GM12872 (cell line): ENCODE measurements at regions not wholly inside any gene's neighbourhood (a gene's known extent, or its start where the extent isn't known, plus 50 kb on each side); places are given as distances from the start of the nearest gene placed in this dataset.

ENCODE experiments used
- CTCF ChIP-seq: IDR thresholded peaks from 3 replicates; pipeline ENCODE4 v1.5.1; 2011; ENCODE audit warnings: low read depth, mild to moderate bottlenecking, low read length, moderate library complexity; ENCODE audit not compliant: insufficient read depth

GRCh38 chr13:65926750-65927171, 1303.4 kb downstream of the PCDH9 start:
- TF ChIP-seq CTCF: peak; percentile 50; the same call in 2 of the 3 replicates

GRCh38 chr13:65921933-65922332, 1308.2 kb downstream of the PCDH9 start:
- TF ChIP-seq CTCF: no peak

- no peak for TF ChIP-seq CTCF
Measured at GRCh38 chr13:65917731-65918130, 1312.4 kb downstream of the PCDH9 start.

- TF ChIP-seq CTCF: no peak
Measured at GRCh38 chr13:65915195-65915594, 1314.9 kb downstream of the PCDH9 start.

- no peak for TF ChIP-seq CTCF
Measured at GRCh38 chr13:65914716-65915115, 1315.4 kb downstream of the PCDH9 start.

- no peak for TF ChIP-seq CTCF
Measured at GRCh38 chr13:65913173-65913572, 1317.0 kb downstream of the PCDH9 start.

GRCh38 chr13:65912516-65912915, 1317.6 kb downstream of the PCDH9 start:
- no peak for TF ChIP-seq CTCF

- no peak for TF ChIP-seq CTCF
Measured at GRCh38 chr13:65911546-65912193, 1318.5 kb downstream of the PCDH9 start.
